DMS114 treated with DMSO at 0.1 percent for 48 hours (cell line): ENCODE measurements at regions not wholly inside any gene's neighbourhood (a gene's known extent, or its start where the extent isn't known, plus 50 kb on each side); places are given as distances from the start of the nearest gene placed in this dataset.
A peak's percentile ranks its signal among the peaks of the same experiment; 100 is the strongest.

Experiments
- DNase-seq: peaks from one replicate; lab custom pipeline; 2025; ENCODE audit not compliant: unreplicated experiment; lab: John Stamatoyannopoulos, UW

- no peak for DNase-seq
Observed at GRCh38 chr4:26067035-26067434, 153.0 kb downstream of the SMIM20 start.

GRCh38 chr4:26069218-26069617, 155.2 kb downstream of the SMIM20 start:
- DNase-seq: no peak

GRCh38 chr4:26071688-26072087, 157.7 kb downstream of the SMIM20 start:
- no peak for DNase-seq

GRCh38 chr4:26073886-26074560, 160.0 kb downstream of the SMIM20 start:
- DNase-seq: no peak

- no peak for DNase-seq
Observed at GRCh38 chr4:26074712-26075430, 160.9 kb downstream of the SMIM20 start.

GRCh38 chr4:26075583-26075982, 161.6 kb downstream of the SMIM20 start:
- no peak for DNase-seq

GRCh38 chr4:26076000-26076587, 162.1 kb downstream of the SMIM20 start:
- no peak for DNase-seq

GRCh38 chr4:26076896-26077295, 162.9 kb downstream of the SMIM20 start:
- DNase-seq: no peak

- DNase-seq: no peak
Observed at GRCh38 chr4:26077756-26078155, 163.7 kb downstream of the SMIM20 start.

GRCh38 chr4:26080870-26081628, 167.0 kb downstream of the SMIM20 start:
- DNase-seq: no peak

- DNase-seq: peak; percentile 27
Observed at GRCh38 chr4:26081795-26082498, 167.9 kb downstream of the SMIM20 start.

- no peak for DNase-seq
Observed at GRCh38 chr4:26082565-26082964, 168.5 kb downstream of the SMIM20 start.

GRCh38 chr4:26083987-26084386, 170.0 kb downstream of the SMIM20 start:
- no peak for DNase-seq

- DNase-seq: no peak
Observed at GRCh38 chr4:26084414-26084813, 170.4 kb downstream of the SMIM20 start.

- DNase-seq: no peak
Observed at GRCh38 chr4:26085551-26085950, 171.5 kb downstream of the SMIM20 start.

GRCh38 chr4:26086621-26087441, 172.8 kb downstream of the SMIM20 start:
- DNase-seq: no peak

- no peak for DNase-seq
Observed at GRCh38 chr4:26088433-26088928, 174.5 kb downstream of the SMIM20 start.

GRCh38 chr4:26093551-26093950, 179.5 kb downstream of the SMIM20 start:
- DNase-seq: no peak

GRCh38 chr4:26094076-26094475, 180.1 kb downstream of the SMIM20 start:
- no peak for DNase-seq

- DNase-seq: no peak
Observed at GRCh38 chr4:26094911-26095310, 180.9 kb downstream of the SMIM20 start.
